GM23338 (cell line): ENCODE measurements at regions not wholly inside any gene's neighbourhood (a gene's known extent, or its start where the extent isn't known, plus 50 kb on each side); places are given as distances from the start of the nearest gene placed in this dataset.

Source experiments
- EZH2phosphoT487 ChIP-seq: fragments of 200-600 bp; sonication (generic); IDR thresholded peaks from one replicate; pipeline ENCODE4 v1.8.1; 2018; ENCODE audit warnings: antibody characterized with exemption; ENCODE audit not compliant: unreplicated experiment
- TF ChIP-seq, protein P1 (sequence below), 2 experiments: fragments of 200-600 bp in 1 of 2; sonication (generic) in 1 of 2; conservative IDR thresholded peaks; 2 replicates each; pipeline versions ENCODE4 v1.5.1 to v1.6.1; 2016 to 2017; ENCODE audit warnings: antibody characterized with exemption in 2 of 2, low read depth in 2 of 2, mild to moderate bottlenecking in 2 of 2, moderate library complexity in 1 of 2

DNA sequence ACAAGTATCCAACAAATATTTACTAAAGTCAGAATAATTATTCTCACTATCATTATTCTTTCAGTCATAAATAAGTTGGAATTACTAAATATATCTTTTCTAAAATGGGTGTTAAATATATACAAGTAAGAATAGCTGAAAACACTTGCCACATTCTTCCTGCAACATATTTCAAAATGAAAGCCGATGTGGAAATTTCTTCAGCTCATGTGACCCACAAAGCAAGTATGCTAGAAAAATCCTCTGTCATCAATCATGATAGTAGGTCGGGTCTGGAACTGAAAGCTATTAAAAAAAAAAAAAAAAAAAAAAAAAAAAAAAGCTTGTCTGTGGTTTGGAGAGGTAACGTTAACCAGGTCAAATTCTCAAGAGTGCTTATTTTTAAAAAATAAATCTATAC is 344.7 kb downstream of the NEBL start:
- TF ChIP-seq EZH2phosphoT487, result no peak
- TF ChIP-seq, protein P1, sequence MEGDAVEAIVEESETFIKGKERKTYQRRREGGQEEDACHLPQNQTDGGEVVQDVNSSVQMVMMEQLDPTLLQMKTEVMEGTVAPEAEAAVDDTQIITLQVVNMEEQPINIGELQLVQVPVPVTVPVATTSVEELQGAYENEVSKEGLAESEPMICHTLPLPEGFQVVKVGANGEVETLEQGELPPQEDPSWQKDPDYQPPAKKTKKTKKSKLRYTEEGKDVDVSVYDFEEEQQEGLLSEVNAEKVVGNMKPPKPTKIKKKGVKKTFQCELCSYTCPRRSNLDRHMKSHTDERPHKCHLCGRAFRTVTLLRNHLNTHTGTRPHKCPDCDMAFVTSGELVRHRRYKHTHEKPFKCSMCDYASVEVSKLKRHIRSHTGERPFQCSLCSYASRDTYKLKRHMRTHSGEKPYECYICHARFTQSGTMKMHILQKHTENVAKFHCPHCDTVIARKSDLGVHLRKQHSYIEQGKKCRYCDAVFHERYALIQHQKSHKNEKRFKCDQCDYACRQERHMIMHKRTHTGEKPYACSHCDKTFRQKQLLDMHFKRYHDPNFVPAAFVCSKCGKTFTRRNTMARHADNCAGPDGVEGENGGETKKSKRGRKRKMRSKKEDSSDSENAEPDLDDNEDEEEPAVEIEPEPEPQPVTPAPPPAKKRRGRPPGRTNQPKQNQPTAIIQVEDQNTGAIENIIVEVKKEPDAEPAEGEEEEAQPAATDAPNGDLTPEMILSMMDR (conservative IDR thresholded peaks at IDR 0.05; ENCODE audit: low read depth in 2 of 2), result no peak
